ENCODE measurements at regions not wholly inside any gene's neighbourhood (a gene's known extent, or its start where the extent isn't known, plus 50 kb on each side); places are given as distances from the start of the nearest gene placed in this dataset.
"Not testable (repeated sequence)": the region's sequence is repeated elsewhere in the genome, so short reads cannot be mapped to it uniquely, and the experiment has no call there.

DNA sequence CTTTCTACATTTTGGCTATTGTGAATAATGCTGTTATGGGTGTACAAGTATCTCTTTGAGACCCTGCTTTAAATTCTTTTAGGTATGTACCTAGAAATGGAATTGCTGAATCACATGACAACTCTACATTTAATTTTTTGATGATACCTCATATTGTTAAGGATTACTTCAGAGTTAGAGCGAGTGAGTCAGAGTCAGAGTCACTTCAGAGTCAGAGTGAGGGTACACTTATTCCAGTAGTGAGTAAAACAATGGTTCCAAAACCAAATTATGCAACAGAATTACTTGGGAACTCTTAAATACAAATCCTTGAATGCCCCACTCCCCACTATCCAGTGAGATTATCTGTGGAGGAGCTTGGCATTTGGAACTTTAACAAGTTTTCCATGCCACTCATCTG lies 50.3 kb upstream of the SNRK start:
- DNase-seq: no peak

DNA sequence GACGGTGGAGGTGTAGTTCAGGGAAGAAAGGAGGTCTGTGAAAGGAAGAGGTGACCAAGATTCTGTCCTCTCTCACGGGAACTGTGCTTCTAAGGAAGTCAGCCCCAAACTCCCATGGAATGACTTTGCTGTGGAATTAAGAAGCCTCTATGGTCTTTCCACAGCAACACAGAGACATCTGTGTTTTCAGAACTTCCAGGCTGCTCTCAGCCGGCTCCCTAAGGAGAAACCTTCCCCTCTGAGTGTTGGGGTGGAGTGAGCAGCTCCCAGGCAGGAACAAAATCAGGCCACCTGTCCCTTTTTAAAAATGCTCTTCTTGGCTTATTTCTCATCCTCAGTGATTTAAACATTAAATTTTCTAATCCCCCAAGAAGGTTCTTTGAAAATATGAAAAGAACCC lies 53.3 kb upstream of the SNRK start:
- peak; percentile 12 for DNase-seq

GRCh38 chr3:43231276-43232000 lies 54.9 kb upstream of the SNRK start:
- peak; percentile 10 for DNase-seq

DNA sequence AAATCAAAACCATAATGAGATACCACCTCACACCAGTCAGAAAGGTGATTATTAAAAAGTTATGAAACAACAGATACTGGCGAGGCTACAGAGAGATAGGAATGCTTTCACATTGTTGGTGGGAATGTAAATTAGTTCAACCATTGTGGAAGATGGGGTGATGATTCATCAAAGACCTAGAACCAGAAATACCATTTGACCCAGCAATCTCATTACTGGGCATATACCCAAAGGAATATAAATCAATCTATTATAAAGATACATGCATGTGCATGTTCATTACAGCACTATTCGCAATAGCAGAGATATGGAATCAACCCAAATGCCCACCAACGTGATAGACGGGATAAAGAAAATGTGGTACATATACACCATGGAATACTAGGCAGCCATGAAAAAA lies 56.5 kb upstream of the SNRK start:
- DNase-seq: not testable (repeated sequence)

GRCh38 chr3:43227685-43228084 lies 58.7 kb upstream of the SNRK start:
- not testable (repeated sequence) for DNase-seq

DNA sequence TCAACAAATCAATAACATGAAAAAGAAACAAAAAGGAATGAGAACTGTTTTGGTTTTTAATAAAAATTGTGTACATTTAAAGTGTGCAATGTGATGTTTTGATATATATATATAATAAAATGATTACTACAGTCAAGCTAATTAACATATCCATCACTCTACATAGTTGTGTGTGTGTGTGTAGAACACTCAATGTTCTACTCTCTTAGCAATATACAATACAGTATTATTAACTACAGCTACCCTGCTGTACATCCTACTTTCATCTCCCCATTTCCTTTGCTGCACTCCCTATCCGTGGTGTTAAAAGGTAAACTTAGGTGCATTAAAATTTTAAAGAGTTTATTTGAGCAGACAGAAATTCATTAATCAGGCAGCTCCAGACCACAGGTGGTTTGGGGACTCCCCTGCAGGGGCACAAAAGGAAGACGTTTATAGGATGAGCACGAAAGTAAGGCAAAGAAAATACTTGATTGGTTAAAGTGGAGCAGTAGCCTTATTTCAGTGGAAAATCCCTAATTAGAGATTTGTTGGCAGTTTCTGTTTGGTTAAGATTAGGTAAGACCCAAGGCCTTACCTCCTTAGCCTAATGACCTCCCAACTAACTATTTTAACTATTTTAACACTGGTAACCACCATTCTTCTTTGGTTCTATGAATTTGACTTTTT lies 61.8 kb upstream of the SNRK start:
- DNase-seq: no peak

GRCh38 chr3:43223670-43224364 lies 62.5 kb upstream of the SNRK start:
- no peak for DNase-seq

- no peak for DNase-seq
Measured at GRCh38 chr3:43222590-43222989, 63.8 kb upstream of the SNRK start.

GRCh38 chr3:43221076-43221475 lies 65.3 kb upstream of the SNRK start:
- DNase-seq: no peak

DNA sequence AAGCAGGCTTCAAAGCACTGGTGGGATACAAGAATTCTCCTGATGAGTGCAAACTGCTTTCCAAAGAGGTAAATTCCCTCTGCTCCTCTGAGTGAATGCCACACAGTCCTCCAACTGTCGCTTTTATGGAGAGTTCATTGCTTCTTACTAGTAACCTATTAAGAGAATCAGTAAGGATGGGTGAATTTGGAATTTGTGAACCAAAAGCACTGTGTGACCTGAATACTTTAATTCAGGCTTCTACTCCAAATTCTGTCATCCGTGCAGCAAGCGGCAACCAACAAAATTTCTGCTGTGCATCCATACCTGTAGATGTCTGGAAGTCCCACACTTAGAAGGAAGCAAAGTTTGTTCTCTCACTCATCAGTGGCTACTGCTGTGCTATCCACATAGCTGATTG lies 66.7 kb upstream of the SNRK start:
- DNase-seq: no peak

DNA sequence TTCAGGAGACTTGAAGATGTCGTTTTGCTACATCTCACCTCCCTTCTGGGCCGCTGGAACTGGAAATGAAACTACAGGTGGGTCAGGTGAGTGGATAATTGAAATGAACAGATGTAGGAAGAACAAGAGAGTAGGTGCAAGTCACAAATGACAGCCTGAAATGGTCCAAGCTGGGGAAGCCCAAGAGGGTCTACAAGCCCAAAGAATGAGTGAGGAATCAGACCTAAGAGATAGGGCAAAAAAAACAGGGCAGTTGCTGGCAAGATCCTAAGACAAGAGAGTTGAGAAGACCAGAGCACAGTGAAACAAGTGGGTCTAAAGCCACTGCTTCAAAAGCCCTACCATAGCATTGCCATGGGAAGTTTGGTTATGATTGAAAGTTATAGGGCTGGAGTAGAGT lies 67.4 kb upstream of the SNRK start:
- no peak for DNase-seq

GRCh38 chr3:43218156-43218555 lies 68.2 kb upstream of the SNRK start:
- no peak for DNase-seq

DNA sequence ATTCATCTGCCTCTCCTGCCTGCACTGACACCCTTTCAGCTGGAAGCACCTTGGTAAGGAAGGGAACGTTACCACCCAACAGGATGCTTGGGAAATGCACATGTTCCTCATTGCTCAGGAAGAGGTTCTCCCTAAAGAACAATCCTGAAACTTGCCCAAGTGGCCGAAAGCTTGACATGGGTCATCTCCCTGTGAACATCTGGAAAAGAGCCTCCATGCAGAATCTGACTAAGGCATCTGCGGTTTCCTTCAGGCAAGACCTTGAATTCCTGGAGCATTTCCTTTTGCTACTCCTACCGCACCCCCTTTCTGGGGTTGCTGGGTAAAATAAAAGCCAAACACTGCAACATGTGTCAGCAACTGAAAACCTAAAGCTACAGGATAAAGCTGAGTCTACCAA lies 68.7 kb upstream of the SNRK start:
- no peak for DNase-seq

DNA sequence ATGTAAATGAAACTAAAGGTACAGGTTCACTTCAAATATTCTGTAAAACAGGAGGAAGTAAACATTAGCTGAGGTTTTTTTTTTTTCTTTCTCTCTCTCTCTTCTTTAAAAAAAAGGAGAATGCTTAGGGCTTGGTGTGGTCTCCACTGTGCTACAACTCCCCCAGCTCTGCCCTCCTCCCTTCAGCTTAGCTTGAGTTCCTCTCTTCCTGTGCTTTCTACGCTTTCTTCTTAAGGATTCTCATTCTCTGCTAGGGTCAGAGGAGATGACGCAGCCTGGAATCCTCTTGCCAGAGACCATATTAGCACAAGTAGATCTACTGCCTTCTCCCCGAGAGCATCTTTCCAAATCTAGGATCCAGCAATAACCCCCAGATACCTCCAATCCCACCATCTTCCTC lies 69.1 kb upstream of the SNRK start:
- DNase-seq: no peak

DNA sequence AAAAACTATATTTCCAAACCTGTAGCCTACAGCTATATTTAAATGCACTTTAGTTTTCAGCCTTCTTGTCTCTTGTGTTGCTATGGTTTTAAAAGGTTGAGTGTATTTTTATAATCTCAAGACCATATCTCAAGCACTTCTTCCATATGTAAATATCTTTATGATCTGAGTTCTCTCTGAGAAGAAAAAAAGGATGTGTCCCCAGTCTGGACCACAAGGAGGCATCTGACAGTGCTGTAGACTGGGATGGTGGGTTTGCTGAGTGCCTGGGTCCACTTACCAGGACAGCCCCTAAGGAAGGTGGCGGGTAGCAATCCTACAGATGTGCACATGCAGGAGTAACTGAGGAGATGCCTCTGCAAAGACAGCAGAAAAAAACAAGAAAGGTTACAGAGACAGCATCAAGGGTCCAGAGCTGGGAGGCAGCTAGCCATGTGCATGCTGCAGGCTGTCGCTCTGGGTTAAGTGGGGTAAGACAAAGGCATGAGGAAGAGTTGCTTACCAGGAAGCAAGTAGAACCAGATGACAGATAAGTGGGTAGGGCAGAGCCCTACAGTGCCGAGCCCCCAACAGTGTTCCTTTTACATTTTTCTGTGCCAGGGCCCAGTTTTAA lies 70.6 kb upstream of the SNRK start:
- DNase-seq: no peak

GRCh38 chr3:43215138-43215537 lies 71.2 kb upstream of the SNRK start:
- DNase-seq: no peak

GRCh38 chr3:43214616-43215015 lies 71.7 kb upstream of the SNRK start:
- peak; percentile 22 for DNase-seq

DNA sequence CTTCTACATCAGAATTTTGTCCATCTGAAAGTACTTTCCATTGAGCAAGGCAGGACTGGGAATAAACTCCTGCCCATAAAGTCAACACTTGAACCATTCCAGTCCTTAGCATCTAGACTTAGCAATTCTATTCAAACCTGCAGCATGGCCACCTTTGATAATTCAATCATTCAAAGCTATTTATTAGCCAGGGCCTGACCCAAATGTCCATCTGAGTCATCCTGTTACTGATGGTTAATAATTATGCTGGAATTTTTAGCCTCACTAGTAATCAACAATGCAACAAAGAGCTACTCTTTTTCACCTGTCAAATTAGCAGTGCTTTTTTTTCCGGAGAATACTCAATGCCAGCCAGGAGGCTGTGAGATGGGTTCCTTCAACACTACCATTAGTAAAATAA lies 72.7 kb upstream of the SNRK start:
- DNase-seq: no peak

DNA sequence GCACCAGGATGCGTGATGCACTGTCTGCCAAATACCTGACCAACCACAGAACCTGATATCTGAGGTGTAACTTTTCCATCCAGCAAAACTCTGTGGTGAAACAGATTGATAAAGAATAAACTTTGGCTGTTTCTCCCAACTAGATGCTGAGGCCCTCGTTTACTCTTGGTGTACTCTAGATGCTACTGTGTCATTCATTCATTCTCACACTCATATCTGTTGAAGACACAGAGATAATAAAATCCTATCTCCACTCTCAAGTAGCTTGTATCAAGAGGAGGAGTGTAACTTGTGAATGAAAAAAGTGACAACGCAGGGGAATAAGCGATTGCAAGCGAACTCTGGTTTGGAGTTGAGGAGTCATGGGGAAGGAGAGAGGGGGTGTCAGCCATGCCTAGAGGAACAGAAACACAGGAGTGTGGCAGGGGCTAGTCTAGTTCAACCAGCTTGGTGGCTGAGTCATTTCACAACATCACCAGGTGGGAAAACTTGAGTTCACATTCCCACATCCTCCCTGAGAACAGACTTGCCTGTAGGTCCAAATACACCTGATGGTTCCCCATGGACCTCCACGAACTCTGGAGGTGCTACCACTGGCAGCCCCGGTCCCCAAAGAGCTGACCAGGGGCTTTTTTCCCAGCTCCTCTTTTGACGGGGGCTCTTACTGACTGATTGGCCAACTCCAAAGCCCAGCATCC lies 73.3 kb upstream of the SNRK start:
- no peak for DNase-seq

GRCh38 chr3:43211681-43212080 lies 74.7 kb upstream of the SNRK start:
- peak; percentile 92 for DNase-seq

- DNase-seq: no peak
Measured at GRCh38 chr3:43210049-43211027, 76.0 kb upstream of the SNRK start.

DNA sequence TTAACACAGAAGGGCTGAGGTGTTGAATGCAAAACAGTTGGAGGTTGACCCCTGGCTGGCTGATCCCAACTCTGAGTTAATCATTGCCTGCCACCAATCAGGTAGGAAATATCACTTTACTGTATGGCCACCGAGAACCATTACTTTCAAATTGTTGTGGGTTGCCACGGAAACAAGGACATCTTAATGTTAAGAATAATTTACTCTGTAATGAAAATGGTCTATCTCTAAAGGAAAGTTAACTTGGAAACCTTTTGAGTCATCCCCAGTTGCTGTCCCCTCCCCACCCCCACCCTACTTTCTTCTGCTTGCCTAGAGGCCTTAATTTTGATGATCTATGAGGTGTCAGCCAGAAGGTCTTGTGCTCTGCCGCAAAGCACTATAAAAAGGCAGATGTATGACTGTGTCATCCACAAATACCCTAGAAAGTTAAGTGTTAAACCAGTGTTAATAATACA lies 78.7 kb upstream of the SNRK start:
- DNase-seq: no peak
